ENCODE measurements at regions not wholly inside any gene's neighbourhood (a gene's known extent, or its start where the extent isn't known, plus 50 kb on each side); places are given as distances from the start of the nearest gene placed in this dataset.

GRCh38 chr6:150691463-150691862 lies 91.8 kb downstream of the PLEKHG1 start:
- no peaks in the 10 kb centered on the region for H3K9me3 ChIP-seq (ENCODE audit: low read length)
- no peak overlapping the region for H3K4me3 ChIP-seq (ENCODE audit: low read length)
- no peak overlapping the region for H3K4me2 ChIP-seq (ENCODE audit: low read length)
- no peaks in the 10 kb centered on the region for H3F3A ChIP-seq (ENCODE audit: insufficient read depth, low read length, poor library complexity, severe bottlenecking)
- no peaks in the 10 kb centered on the region for H3K9me2 ChIP-seq (ENCODE audit: insufficient read depth, low read length)
- H3K79me2 ChIP-seq (replicated peaks; ENCODE audit: insufficient read depth, low read length), result no peaks in the 10 kb centered on the region
- H3K9ac ChIP-seq (ENCODE audit: low read length), result no peak overlapping the region
- TF ChIP-seq CTCF (IDR thresholded peaks at IDR 0.05; ENCODE audit: poor library complexity, severe bottlenecking) (no peak), SMC3 (conservative IDR thresholded peaks at IDR 0.05; ENCODE audit: poor library complexity) (no peak), RAD21 (conservative IDR thresholded peaks at IDR 0.05) (no peak), POLR2AphosphoS5 (IDR thresholded peaks at IDR 0.05) (no peak), REST (IDR thresholded peaks at IDR 0.05; ENCODE audit: borderline replicate concordance) (no peak), TAF1 (IDR thresholded peaks at IDR 0.05; ENCODE audit: low read depth) (no peak), MXI1 (conservative IDR thresholded peaks at IDR 0.05; ENCODE audit: poor library complexity, severe bottlenecking) (no peak), EP300 (conservative IDR thresholded peaks at IDR 0.05; ENCODE audit: poor library complexity, severe bottlenecking) (no peak), EZH2 (IDR thresholded peaks at IDR 0.05; ENCODE audit: borderline replicate concordance, insufficient read depth, low read length, poor library complexity, severe bottlenecking) (no peak)
- no peaks in the 10 kb centered on the region for H4K20me1 ChIP-seq (ENCODE audit: insufficient read depth)
- H3K36me3 ChIP-seq (ENCODE audit: insufficient read depth, low read length), result no peaks in the 10 kb centered on the region
- no peak overlapping the region for H3K27ac ChIP-seq (ENCODE audit: low read length)
- H3K27me3 ChIP-seq (ENCODE audit: insufficient read depth, low read depth, low read length), result no peaks in the 10 kb centered on the region
- no peak overlapping the region for H2AFZ ChIP-seq (ENCODE audit: low read depth, low read length)

GRCh38 chr6:150692604-150693003 lies 92.9 kb downstream of the PLEKHG1 start:
- H3F3A ChIP-seq (ENCODE audit: insufficient read depth, low read length, poor library complexity, severe bottlenecking), result no peaks in the 10 kb centered on the region

More at GRCh38 chr6:150692604-150693003, 92.9 kb downstream of the PLEKHG1 start:
- no peaks in the 10 kb centered on the region for H3K27me3 ChIP-seq (ENCODE audit: insufficient read depth, low read depth, low read length)
- no peak overlapping the region for H3K9ac ChIP-seq (ENCODE audit: low read length)
- H3K79me2 ChIP-seq (replicated peaks; ENCODE audit: insufficient read depth, low read length), result no peaks in the 10 kb centered on the region
- no peak overlapping the region for H3K27ac ChIP-seq (ENCODE audit: low read length)
- no peak overlapping the region for H3K4me2 ChIP-seq (ENCODE audit: low read length)
- no peaks in the 10 kb centered on the region for H3K36me3 ChIP-seq (ENCODE audit: insufficient read depth, low read length)
- H3K4me3 ChIP-seq (ENCODE audit: low read length), result no peak overlapping the region
- no peaks in the 10 kb centered on the region for H4K20me1 ChIP-seq (ENCODE audit: insufficient read depth)
- H3K9me3 ChIP-seq (ENCODE audit: low read length), result no peaks in the 10 kb centered on the region
- no peaks in the 10 kb centered on the region for H3K9me2 ChIP-seq (ENCODE audit: insufficient read depth, low read length)
- no peak overlapping the region for H2AFZ ChIP-seq (ENCODE audit: low read depth, low read length)
- TF ChIP-seq CTCF (IDR thresholded peaks at IDR 0.05; ENCODE audit: poor library complexity, severe bottlenecking) (no peak), TAF1 (IDR thresholded peaks at IDR 0.05; ENCODE audit: low read depth) (no peak), POLR2AphosphoS5 (IDR thresholded peaks at IDR 0.05) (no peak), REST (IDR thresholded peaks at IDR 0.05; ENCODE audit: borderline replicate concordance) (no peak), EP300 (conservative IDR thresholded peaks at IDR 0.05; ENCODE audit: poor library complexity, severe bottlenecking) (no peak), EZH2 (IDR thresholded peaks at IDR 0.05; ENCODE audit: borderline replicate concordance, insufficient read depth, low read length, poor library complexity, severe bottlenecking) (no peak), SMC3 (conservative IDR thresholded peaks at IDR 0.05; ENCODE audit: poor library complexity) (no peak), RAD21 (conservative IDR thresholded peaks at IDR 0.05) (no peak), MXI1 (conservative IDR thresholded peaks at IDR 0.05; ENCODE audit: poor library complexity, severe bottlenecking) (no peak)

Data from neural cell (in vitro differentiated cells).